ENCODE measurements at regions not wholly inside any gene's neighbourhood (a gene's known extent, or its start where the extent isn't known, plus 50 kb on each side); places are given as distances from the start of the nearest gene placed in this dataset.

- TF ChIP-seq CTCF (IDR thresholded peaks at IDR 0.05) (no peak), POLR2A (IDR thresholded peaks at IDR 0.05) (no peak)
Measured at GRCh38 chrX:121135488-121136207, 88.2 kb downstream of the GLUD2 start.
